ENCODE measurements at regions not wholly inside any gene's neighbourhood (a gene's known extent, or its start where the extent isn't known, plus 50 kb on each side); places are given as distances from the start of the nearest gene placed in this dataset.

DNA sequence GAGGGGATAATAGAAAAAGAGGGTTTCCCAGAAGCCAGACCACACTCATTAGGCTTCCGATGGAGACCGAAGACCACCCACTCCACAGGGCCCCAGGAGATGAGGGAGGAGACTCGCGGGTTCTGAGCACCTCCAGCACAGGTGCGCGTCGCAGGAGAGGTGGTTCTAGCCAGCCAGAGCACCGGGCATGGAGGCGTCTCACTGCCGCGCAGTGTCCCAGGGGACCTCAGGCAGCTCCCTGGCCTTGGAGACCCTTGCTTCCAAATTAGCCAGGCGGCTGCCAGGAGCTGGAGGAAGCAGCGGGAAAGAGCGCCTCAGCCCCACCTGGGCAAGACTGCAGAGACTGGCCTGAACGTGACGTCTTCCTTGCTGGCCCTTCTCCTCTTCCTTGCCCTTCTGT lies 115.4 kb upstream of the FBXL7 start:
- no peak overlapping the region for H3K4me2 ChIP-seq (ENCODE audit: insufficient read depth, low read length)
- ChIA-PET CTCF (no interaction called here), POLR2A (no interaction called here)
- H3K9ac ChIP-seq (replicated peaks; ENCODE audit: extremely low read depth, insufficient read depth, low read length): no peak overlapping the region
- H3K9me3 ChIP-seq (replicated peaks; ENCODE audit: control insufficient read depth, insufficient read depth, low read length): no peaks in the 10 kb centered on the region
- H3K4me1 ChIP-seq (ENCODE audit: control insufficient read depth, extremely low read depth, insufficient read depth, low read length): no peaks in the 10 kb centered on the region
- H3K27ac ChIP-seq (ENCODE audit: insufficient read depth, low read depth, low read length): no peak overlapping the region
- BruUV-seq (replicated peaks): no TSS peak
- no peaks in the 10 kb centered on the region for H3K79me2 ChIP-seq (ENCODE audit: control insufficient read depth, insufficient read depth, low read length)
- no peaks in the 10 kb centered on the region for H3K36me3 ChIP-seq (ENCODE audit: control insufficient read depth in 2 of 2, extremely low read depth in 1 of 2, insufficient read depth in 2 of 2, low read length in 2 of 2)
- no peaks in the 10 kb centered on the region for H3K9me1 ChIP-seq (replicated peaks; ENCODE audit: control insufficient read depth, extremely low read depth, insufficient read depth, low read length)
- DNase-seq (ENCODE audit: low read depth, low spot score): no peak
- intact Hi-C loops (cut with micrococcal nuclease) (no loop called here), dilution Hi-C loops (cut with MboI; ENCODE audit: extremely low pct_ligation_motif_present, low sequenced_read_pairs) (no loop called here)
- H4K20me1 ChIP-seq (replicated peaks; ENCODE audit: control insufficient read depth, extremely low read depth, insufficient read depth, low read length): no peaks in the 10 kb centered on the region
- no peak overlapping the region for H3K4me3 ChIP-seq (replicated peaks in 1 of 3; ENCODE audit: insufficient read depth in 1 of 3, low read depth in 1 of 3, low read length in 3 of 3)
- no peak overlapping the region for H2AFZ ChIP-seq (ENCODE audit: low read depth, low read length)
- FAIRE-seq: no peak
- H3K27me3 ChIP-seq (ENCODE audit: control insufficient read depth in 2 of 2, insufficient read depth in 2 of 2, low read length in 2 of 2): peaks cover 0 to 3% of the 10 kb centered on the region in 2 experiments
- no peak for TF ChIP-seq MAX (IDR thresholded peaks at IDR 0.05; ENCODE audit: insufficient read depth, insufficient read length)
- no peak for TF ChIP-seq JUN (IDR thresholded peaks at IDR 0.05; ENCODE audit: borderline replicate concordance, insufficient read depth, insufficient read length, low read depth)
- no peak for TF ChIP-seq EZH2 (IDR thresholded peaks at IDR 0.05; ENCODE audit: borderline replicate concordance, low read depth, low read length, severe bottlenecking)

DNA sequence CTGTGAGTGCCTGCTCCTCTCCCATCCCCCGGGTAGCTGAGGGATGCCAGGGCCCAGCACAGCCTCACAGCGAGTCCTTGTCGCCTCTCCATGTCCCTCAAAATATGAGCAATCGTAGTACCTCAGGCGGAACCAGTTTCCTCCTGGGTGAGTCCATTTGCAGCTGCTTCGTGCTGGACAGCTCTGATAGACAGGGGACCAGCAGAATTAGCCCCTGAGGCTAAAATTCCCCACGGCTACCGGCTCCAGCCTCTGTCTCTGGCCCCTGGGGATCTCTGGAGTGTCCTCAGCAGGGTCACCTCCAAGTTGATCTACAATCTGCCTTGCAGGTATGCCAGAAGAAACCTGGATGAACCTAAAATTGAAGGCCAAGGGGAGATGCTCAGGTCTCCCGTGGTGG lies 115.8 kb upstream of the FBXL7 start:
- Histone ChIP-seq H3K27ac (ENCODE audit: insufficient read depth, low read depth, low read length) (no peak overlapping the region), H2AFZ (ENCODE audit: low read depth, low read length) (no peak overlapping the region), H3K4me3 (replicated peaks in 1 of 3; ENCODE audit: insufficient read depth in 1 of 3, low read depth in 1 of 3, low read length in 3 of 3) (no peak overlapping the region), H3K4me1 (ENCODE audit: control insufficient read depth, extremely low read depth, insufficient read depth, low read length) (no peaks in the 10 kb centered on the region), H3K9me1 (replicated peaks; ENCODE audit: control insufficient read depth, extremely low read depth, insufficient read depth, low read length) (no peaks in the 10 kb centered on the region), H3K79me2 (ENCODE audit: control insufficient read depth, insufficient read depth, low read length) (no peaks in the 10 kb centered on the region), H3K36me3 (ENCODE audit: control insufficient read depth in 2 of 2, extremely low read depth in 1 of 2, insufficient read depth in 2 of 2, low read length in 2 of 2) (no peaks in the 10 kb centered on the region), H3K9me3 (replicated peaks; ENCODE audit: control insufficient read depth, insufficient read depth, low read length) (no peaks in the 10 kb centered on the region), H3K4me2 (ENCODE audit: insufficient read depth, low read length) (no peak overlapping the region), H4K20me1 (replicated peaks; ENCODE audit: control insufficient read depth, extremely low read depth, insufficient read depth, low read length) (no peaks in the 10 kb centered on the region), H3K27me3 (ENCODE audit: control insufficient read depth in 2 of 2, insufficient read depth in 2 of 2, low read length in 2 of 2) (peaks cover 0 to 3% of the 10 kb centered on the region in 2 experiments), H3K9ac (replicated peaks; ENCODE audit: extremely low read depth, insufficient read depth, low read length) (no peak overlapping the region)
- CTCF ChIA-PET: interaction anchor here (0.7 to 1.9 kb wide), 13 partner anchors 9 to 776 kb away, joined by 3 to 10 read pairs (median 4); no protein-coding TSS in a partner anchor
- FAIRE-seq: no peak
- BruUV-seq (replicated peaks): no TSS peak
- DNase-seq (ENCODE audit: low read depth, low spot score): no peak
- intact Hi-C loops (cut with micrococcal nuclease) (no loop called here), dilution Hi-C loops (cut with MboI; ENCODE audit: extremely low pct_ligation_motif_present, low sequenced_read_pairs) (no loop called here)
- TF ChIP-seq POLR2A (IDR thresholded peaks at IDR 0.05; ENCODE audit: low read depth, low read length) (no peak), MYC (IDR thresholded peaks at IDR 0.05; ENCODE audit: low read depth, low read length) (no peak), EZH2 (IDR thresholded peaks at IDR 0.05; ENCODE audit: borderline replicate concordance, low read depth, low read length, severe bottlenecking) (no peak), FOS (IDR thresholded peaks at IDR 0.05; ENCODE audit: borderline replicate concordance, insufficient read depth, low read length) (no peak), JUN (IDR thresholded peaks at IDR 0.05; ENCODE audit: borderline replicate concordance, insufficient read depth, insufficient read length, low read depth) (no peak), GATA2 (IDR thresholded peaks at IDR 0.05; ENCODE audit: insufficient read depth, insufficient read length, low read depth, low read length) (no peak), POLR2AphosphoS5 (IDR thresholded peaks at IDR 0.05; ENCODE audit: insufficient read depth, low read depth, low read length) (no peak), MAX (IDR thresholded peaks at IDR 0.05; ENCODE audit: insufficient read depth, insufficient read length) (no peak)
- TF ChIP-seq, protein P1, sequence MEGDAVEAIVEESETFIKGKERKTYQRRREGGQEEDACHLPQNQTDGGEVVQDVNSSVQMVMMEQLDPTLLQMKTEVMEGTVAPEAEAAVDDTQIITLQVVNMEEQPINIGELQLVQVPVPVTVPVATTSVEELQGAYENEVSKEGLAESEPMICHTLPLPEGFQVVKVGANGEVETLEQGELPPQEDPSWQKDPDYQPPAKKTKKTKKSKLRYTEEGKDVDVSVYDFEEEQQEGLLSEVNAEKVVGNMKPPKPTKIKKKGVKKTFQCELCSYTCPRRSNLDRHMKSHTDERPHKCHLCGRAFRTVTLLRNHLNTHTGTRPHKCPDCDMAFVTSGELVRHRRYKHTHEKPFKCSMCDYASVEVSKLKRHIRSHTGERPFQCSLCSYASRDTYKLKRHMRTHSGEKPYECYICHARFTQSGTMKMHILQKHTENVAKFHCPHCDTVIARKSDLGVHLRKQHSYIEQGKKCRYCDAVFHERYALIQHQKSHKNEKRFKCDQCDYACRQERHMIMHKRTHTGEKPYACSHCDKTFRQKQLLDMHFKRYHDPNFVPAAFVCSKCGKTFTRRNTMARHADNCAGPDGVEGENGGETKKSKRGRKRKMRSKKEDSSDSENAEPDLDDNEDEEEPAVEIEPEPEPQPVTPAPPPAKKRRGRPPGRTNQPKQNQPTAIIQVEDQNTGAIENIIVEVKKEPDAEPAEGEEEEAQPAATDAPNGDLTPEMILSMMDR (IDR thresholded peaks at IDR 0.05; ENCODE audit: extremely low read depth in 1 of 2, insufficient read depth in 1 of 2, low read depth in 1 of 2, low read length in 2 of 2): no peak
- POLR2A ChIA-PET: no interaction called here

All from endothelial cell of umbilical vein (primary cell).